Large intestine (tissue), 3 donors: ENCODE measurements at regions not wholly inside any gene's neighbourhood (a gene's known extent, or its start where the extent isn't known, plus 50 kb on each side); places are given as distances from the start of the nearest gene placed in this dataset.
"Not testable (repeated sequence)": the region's sequence is repeated elsewhere in the genome, so short reads cannot be mapped to it uniquely, and the experiment has no call there.

Experiments used
- DNase-seq, 2 donors: peaks; one replicate each; pipeline versions ENCODE4 v3.0.0 to v3.0.0-alpha.2; 2013
- H3K27ac ChIP-seq: one replicate; pipeline ENCODE4 v1.5.1; 2013; ENCODE audit warnings: low read length
- H3K27me3 ChIP-seq: 2 replicates; pipeline ENCODE4 v1.6.1; 2013; ENCODE audit warnings: low read length; ENCODE audit not compliant: control insufficient read depth, insufficient read depth
- H3K36me3 ChIP-seq: 2 replicates; pipeline ENCODE4 v1.6.1; 2013; ENCODE audit warnings: low read length; ENCODE audit not compliant: control insufficient read depth, insufficient read depth
- H3K4me1 ChIP-seq: one replicate; pipeline ENCODE4 v1.6.1; 2013; ENCODE audit warnings: low read length; ENCODE audit not compliant: control insufficient read depth, insufficient read depth
- H3K4me3 ChIP-seq: one replicate; pipeline ENCODE4 v1.5.1; 2013; ENCODE audit warnings: low read length
- H3K9me3 ChIP-seq: one replicate; pipeline ENCODE4 v1.6.1; 2013; ENCODE audit warnings: mild to moderate bottlenecking, low read depth, low read length, moderate library complexity; ENCODE audit not compliant: control insufficient read depth
- WGBS: methylation state at CpG from one replicate; pipeline ENCODE4 v1.1.5; 2013; ENCODE audit warnings: low lambda C conversion rate; ENCODE audit not compliant: insufficient coverage; 5-methylcytosine and 5-hydroxymethylcytosine counted together

DNA sequence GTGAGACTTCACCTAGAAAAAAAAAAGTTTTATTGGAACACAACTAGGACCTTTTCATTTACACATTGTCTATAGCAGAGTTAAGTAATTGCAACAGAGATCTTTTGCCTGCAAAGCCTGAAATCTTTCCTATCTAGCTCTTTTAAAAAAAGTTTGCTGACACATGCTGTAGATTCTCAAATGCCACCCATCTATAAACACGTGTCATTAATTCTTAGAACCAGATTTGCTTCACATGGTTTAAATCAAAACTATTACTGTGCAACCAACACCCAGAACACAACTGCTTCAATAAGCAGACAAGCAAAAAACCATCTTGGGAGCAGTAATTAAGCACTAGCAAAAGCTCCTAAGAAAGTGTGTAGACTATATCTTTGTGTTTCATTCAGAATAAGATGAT is 55.0 kb downstream of the OXSM start:
- WGBS, result no CpG with 5 or more reads among the region's 1 CpG
- no peak for DNase-seq
- Histone ChIP-seq H3K36me3 (no peaks in the 10 kb centered on the region), H3K27me3 (no peaks in the 10 kb centered on the region), H3K4me1 (no peaks in the 10 kb centered on the region), H3K9me3 (no peaks in the 10 kb centered on the region), H3K4me3 (no peak overlapping the region), H3K27ac (no peak overlapping the region)

GRCh38 chr3:25846282-25846681 is 56.4 kb downstream of the OXSM start:
- Histone ChIP-seq H3K36me3 (no peaks in the 10 kb centered on the region), H3K9me3 (no peaks in the 10 kb centered on the region), H3K4me3 (no peak overlapping the region), H3K27ac (no peak overlapping the region), H3K4me1 (no peaks in the 10 kb centered on the region), H3K27me3 (no peaks in the 10 kb centered on the region)
- no peak for DNase-seq
- 100% methylated on average over 1 of the region's 1 CpG for WGBS

- H3K27me3 ChIP-seq, result no peaks in the 10 kb centered on the region
- H3K4me1 ChIP-seq, result no peaks in the 10 kb centered on the region
- no peaks in the 10 kb centered on the region for H3K36me3 ChIP-seq
- peaks cover 3% of the 10 kb centered on the region for H3K9me3 ChIP-seq
- H3K4me3 ChIP-seq, result no peak overlapping the region
- 0% methylated on average over 1 of the region's 6 CpGs for WGBS
- no peak for DNase-seq
- no peak overlapping the region for H3K27ac ChIP-seq
These were observed 59.2 kb downstream of the OXSM start for GRCh38 chr3:25849091-25849490.

GRCh38 chr3:25849641-25850385 is 59.9 kb downstream of the OXSM start:
- Histone ChIP-seq H3K9me3 (peaks cover 3% of the 10 kb centered on the region), H3K4me3 (no peak overlapping the region), H3K27me3 (no peaks in the 10 kb centered on the region), H3K4me1 (no peaks in the 10 kb centered on the region), H3K36me3 (no peaks in the 10 kb centered on the region), H3K27ac (no peak overlapping the region)
- no peak for DNase-seq
- 94% methylated on average over 3 of the region's 7 CpGs for WGBS

- not testable (repeated sequence) for H3K4me1 ChIP-seq, H3K36me3 ChIP-seq
- WGBS, result no CpG with 5 or more reads among the region's 21 CpGs
These were observed 61.9 kb downstream of the OXSM start for GRCh38 chr3:25851693-25852259.

DNA sequence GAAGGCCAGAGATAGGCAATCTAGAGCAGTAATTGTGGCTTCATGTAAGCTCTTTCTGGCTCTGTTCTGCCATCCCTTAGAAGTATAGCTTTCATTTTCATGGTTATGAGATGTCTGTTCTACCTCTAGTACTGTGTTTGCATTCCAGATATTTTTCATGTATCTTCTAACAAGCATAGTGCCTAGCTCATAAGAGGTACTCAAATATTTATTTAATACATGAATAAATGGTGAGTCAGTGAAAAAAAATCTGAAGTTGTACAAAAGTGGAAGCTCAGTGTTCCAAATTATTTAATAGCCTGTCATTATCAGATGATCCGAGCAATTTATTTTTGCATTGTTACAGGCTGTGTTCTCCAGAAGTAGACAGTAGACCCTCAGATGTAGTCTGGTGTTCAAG is 64.3 kb downstream of the OXSM start:
- 100% methylated on average over 1 of the region's 1 CpG for WGBS
- Histone ChIP-seq H3K9me3 (peaks cover 3% of the 10 kb centered on the region), H3K36me3 (no peaks in the 10 kb centered on the region), H3K27ac (no peak overlapping the region), H3K27me3 (no peaks in the 10 kb centered on the region), H3K4me3 (no peak overlapping the region), H3K4me1 (no peaks in the 10 kb centered on the region)
- DNase-seq, result no peak

More at GRCh38 chr3:25851693-25852259, 61.9 kb downstream of the OXSM start:
- H3K9me3 ChIP-seq, DNase-seq, H3K4me3 ChIP-seq, H3K27ac ChIP-seq, H3K27me3 ChIP-seq: not testable (repeated sequence)

- H3K36me3 ChIP-seq, result no peaks in the 10 kb centered on the region
- no peak for DNase-seq
- H3K27me3 ChIP-seq, result no peaks in the 10 kb centered on the region
- H3K9me3 ChIP-seq, result peaks cover 3% of the 10 kb centered on the region
- 100% methylated on average over 1 of the region's 3 CpGs for WGBS
- H3K27ac ChIP-seq, result no peak overlapping the region
- no peak overlapping the region for H3K4me3 ChIP-seq
- H3K4me1 ChIP-seq, result no peaks in the 10 kb centered on the region
These were observed 64.7 kb downstream of the OXSM start for GRCh38 chr3:25854635-25855034.

DNA sequence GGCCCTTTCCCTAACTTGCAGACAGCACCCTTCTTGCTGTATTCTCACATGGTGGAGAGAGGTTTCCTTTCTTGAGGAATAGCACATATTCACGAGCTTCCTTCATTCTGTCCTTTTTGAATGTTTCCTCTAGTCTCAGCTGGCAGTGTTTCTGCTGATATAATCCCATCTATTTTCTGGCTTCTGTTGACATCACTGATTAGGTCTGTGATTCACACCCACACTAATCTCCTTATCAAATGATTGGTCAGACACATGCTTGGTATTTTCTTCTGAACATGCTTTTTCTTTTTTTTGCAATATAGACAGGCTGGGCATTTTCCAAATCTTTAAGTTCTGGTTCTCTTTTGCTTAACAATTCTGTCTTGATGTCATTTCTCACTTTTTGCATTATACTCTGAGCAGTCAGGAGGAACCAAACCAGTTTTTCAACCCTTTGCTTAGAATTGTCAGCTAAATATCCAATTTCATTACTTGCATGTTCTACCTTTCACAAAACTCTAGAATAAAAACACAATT is 65.4 kb downstream of the OXSM start:
- no peak overlapping the region for H3K27ac ChIP-seq
- H3K9me3 ChIP-seq, result peaks cover 3% of the 10 kb centered on the region
- H3K36me3 ChIP-seq, result no peaks in the 10 kb centered on the region
- DNase-seq, result no peak
- WGBS, result 20% methylated on average over 1 of the region's 1 CpG
- H3K27me3 ChIP-seq, result no peaks in the 10 kb centered on the region
- no peaks in the 10 kb centered on the region for H3K4me1 ChIP-seq
- no peak overlapping the region for H3K4me3 ChIP-seq

DNA sequence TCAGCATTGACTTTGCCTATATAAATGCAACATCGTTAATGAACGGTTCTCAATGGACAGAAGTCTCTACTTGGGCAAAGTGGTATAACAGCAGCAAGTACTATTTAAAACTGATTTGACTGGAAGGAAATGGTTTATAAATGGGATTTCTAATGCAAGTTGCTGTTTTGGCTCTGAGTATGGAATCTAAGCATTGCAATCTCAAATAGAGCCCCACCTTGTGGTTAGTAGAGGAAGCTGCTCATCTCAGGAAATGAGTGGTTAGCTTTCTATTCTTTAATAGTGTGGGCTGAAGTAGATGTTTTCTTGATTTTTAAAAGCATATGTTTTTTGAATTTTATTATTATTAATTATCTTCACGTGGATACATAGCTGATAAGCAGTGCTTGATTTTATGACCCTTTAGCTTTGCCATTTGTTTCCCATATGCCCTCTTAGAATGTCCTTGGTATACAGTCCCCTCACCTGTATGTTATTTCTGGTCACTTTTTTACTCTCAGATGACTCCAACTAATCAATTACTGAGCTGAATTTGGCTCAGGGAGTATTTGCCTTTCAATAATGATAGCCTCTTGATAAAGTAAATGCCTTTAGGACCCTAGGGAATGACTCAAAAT is 67.1 kb downstream of the OXSM start:
- H3K4me3 ChIP-seq, result no peak overlapping the region
- H3K27me3 ChIP-seq, result no peaks in the 10 kb centered on the region
- H3K27ac ChIP-seq, result no peak overlapping the region
- no peaks in the 10 kb centered on the region for H3K36me3 ChIP-seq
- no peaks in the 10 kb centered on the region for H3K4me1 ChIP-seq
- 13% methylated on average over 1 of the region's 3 CpGs for WGBS
- peak; percentile 7 to 9 for DNase-seq
- H3K9me3 ChIP-seq, result no peaks in the 10 kb centered on the region

- H3K9me3 ChIP-seq, result no peaks in the 10 kb centered on the region
- no peak overlapping the region for H3K27ac ChIP-seq
- no peak overlapping the region for H3K4me3 ChIP-seq
- no peaks in the 10 kb centered on the region for H3K36me3 ChIP-seq
- no peaks in the 10 kb centered on the region for H3K27me3 ChIP-seq
- WGBS, result no CpG with 5 or more reads among the region's 1 CpG
- DNase-seq, result no peak
- no peaks in the 10 kb centered on the region for H3K4me1 ChIP-seq
These were observed 71.7 kb downstream of the OXSM start for GRCh38 chr3:25861566-25861965.
